A673 (cell line): ENCODE measurements at regions not wholly inside any gene's neighbourhood (a gene's known extent, or its start where the extent isn't known, plus 50 kb on each side); places are given as distances from the start of the nearest gene placed in this dataset.

ENCODE experiments used
- EZH2 ChIP-seq: fragments of 200-600 bp; sonication (generic); IDR thresholded peaks from 2 replicates; pipeline ENCODE4 v1.6.1; 2017; ENCODE audit warnings: borderline replicate concordance, low read depth, mild to moderate bottlenecking, mixed read lengths, antibody characterized with exemption, low read length; ENCODE audit not compliant: poor library complexity, severe bottlenecking
- TF ChIP-seq, protein P1 (sequence below): fragments of 300-800, 200-600 bp; sonication (generic); conservative IDR thresholded peaks from 2 replicates; pipeline ENCODE4 v1.5.1; 2017; ENCODE audit warnings: low read depth, mild to moderate bottlenecking, antibody characterized with exemption, low read length, moderate library complexity, mixed read lengths

DNA sequence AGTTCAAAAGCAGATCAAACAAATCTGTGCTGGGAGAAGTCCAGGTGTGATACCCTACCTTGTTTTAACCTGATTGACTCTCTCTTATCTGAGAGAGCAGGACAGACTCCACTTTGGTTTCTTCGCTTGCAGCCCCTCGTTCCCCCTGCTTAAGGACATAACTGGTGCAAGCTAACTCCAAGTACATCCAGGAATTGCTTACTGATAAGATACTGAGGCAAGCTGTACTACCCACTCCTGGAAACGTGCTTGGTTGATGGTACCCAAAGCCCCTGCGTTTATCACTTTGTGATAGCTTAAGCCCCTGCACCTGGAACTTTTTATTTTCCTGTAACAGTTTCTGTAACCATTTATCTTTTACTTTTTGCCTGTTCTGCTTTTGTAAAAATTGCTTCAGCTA is 157.0 kb upstream of the OLIG3 start:
- TF ChIP-seq EZH2, result no peak
- TF ChIP-seq, protein P1, sequence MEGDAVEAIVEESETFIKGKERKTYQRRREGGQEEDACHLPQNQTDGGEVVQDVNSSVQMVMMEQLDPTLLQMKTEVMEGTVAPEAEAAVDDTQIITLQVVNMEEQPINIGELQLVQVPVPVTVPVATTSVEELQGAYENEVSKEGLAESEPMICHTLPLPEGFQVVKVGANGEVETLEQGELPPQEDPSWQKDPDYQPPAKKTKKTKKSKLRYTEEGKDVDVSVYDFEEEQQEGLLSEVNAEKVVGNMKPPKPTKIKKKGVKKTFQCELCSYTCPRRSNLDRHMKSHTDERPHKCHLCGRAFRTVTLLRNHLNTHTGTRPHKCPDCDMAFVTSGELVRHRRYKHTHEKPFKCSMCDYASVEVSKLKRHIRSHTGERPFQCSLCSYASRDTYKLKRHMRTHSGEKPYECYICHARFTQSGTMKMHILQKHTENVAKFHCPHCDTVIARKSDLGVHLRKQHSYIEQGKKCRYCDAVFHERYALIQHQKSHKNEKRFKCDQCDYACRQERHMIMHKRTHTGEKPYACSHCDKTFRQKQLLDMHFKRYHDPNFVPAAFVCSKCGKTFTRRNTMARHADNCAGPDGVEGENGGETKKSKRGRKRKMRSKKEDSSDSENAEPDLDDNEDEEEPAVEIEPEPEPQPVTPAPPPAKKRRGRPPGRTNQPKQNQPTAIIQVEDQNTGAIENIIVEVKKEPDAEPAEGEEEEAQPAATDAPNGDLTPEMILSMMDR, result no peak
